ENCODE measurements at regions not wholly inside any gene's neighbourhood (a gene's known extent, or its start where the extent isn't known, plus 50 kb on each side); places are given as distances from the start of the nearest gene placed in this dataset.

DNA sequence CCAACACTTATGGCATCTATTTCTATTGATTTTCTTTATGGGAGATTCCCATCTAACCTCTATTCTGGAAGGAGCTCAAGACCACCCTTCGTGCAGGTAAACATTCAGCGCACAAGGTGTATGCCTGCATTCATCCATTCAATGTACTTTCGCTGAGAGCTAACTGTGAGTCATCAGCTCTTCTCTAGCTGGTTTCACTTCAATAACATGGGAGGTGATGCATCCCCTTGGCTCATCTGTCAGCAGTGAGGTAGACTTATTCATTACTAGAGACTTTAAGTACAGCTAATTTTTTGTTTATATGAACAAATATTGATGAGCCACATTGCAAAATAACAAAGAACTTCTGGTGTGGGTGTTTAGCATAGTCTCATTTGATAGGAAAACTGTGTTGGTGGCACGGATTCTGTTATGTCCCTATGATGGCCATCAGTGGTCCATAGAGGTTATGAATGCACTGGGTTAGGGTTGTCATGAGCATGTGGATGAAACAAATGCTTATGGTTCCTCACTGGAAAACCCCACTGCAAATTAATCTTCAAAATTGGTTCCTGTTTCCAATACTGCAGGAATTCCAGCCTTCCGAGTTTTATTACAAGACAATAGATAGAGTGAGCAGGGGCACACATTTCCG, 1151.0 kb downstream of the BCL11B start:
- Histone ChIP-seq H3K4me1 (no peaks in the 10 kb centered on the region), H3K4me3 (no peak overlapping the region), H3K36me3 (no peaks in the 10 kb centered on the region), H3K27me3 (no peaks in the 10 kb centered on the region), H3K9me3 (peaks cover 0 to 14% (median 0%) of the 10 kb centered on the region in 4 donors), H3K27ac (no peak overlapping the region)
- TF ChIP-seq, protein P1, sequence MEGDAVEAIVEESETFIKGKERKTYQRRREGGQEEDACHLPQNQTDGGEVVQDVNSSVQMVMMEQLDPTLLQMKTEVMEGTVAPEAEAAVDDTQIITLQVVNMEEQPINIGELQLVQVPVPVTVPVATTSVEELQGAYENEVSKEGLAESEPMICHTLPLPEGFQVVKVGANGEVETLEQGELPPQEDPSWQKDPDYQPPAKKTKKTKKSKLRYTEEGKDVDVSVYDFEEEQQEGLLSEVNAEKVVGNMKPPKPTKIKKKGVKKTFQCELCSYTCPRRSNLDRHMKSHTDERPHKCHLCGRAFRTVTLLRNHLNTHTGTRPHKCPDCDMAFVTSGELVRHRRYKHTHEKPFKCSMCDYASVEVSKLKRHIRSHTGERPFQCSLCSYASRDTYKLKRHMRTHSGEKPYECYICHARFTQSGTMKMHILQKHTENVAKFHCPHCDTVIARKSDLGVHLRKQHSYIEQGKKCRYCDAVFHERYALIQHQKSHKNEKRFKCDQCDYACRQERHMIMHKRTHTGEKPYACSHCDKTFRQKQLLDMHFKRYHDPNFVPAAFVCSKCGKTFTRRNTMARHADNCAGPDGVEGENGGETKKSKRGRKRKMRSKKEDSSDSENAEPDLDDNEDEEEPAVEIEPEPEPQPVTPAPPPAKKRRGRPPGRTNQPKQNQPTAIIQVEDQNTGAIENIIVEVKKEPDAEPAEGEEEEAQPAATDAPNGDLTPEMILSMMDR (IDR thresholded peaks at IDR 0.05): no peak
- TF ChIP-seq EP300 (IDR thresholded peaks at IDR 0.05) (no peak), POLR2A (IDR thresholded peaks at IDR 0.05) (no peak)
- 83 to 87% methylated on average over 6 of the region's 6 CpGs for WGBS, 2 donors
- DNase-seq (ENCODE audit: low spot score in 2 of 2): no peak

- WGBS, 2 donors: 81 to 84% methylated on average over 4 of the region's 4 CpGs
- H3K27me3 ChIP-seq: no peaks in the 10 kb centered on the region
- no peak for TF ChIP-seq EP300 (IDR thresholded peaks at IDR 0.05)
- TF ChIP-seq, protein P1 (IDR thresholded peaks at IDR 0.05): no peak
- TF ChIP-seq POLR2A (IDR thresholded peaks at IDR 0.05): no peak
- no peak for DNase-seq (ENCODE audit: low spot score in 2 of 2)
- H3K4me3 ChIP-seq: no peak overlapping the region
- no peak overlapping the region for H3K27ac ChIP-seq
- peaks cover 0 to 14% (median 0%) of the 10 kb centered on the region in 4 donors for H3K9me3 ChIP-seq
- H3K4me1 ChIP-seq: no peaks in the 10 kb centered on the region
- H3K36me3 ChIP-seq: no peaks in the 10 kb centered on the region
Measured at GRCh38 chr14:98122527-98122926, 1149.5 kb downstream of the BCL11B start.

- no peaks in the 10 kb centered on the region for H3K4me1 ChIP-seq
- WGBS, 2 donors: 43 to 48% methylated on average over 2 of the region's 2 CpGs
- H3K27me3 ChIP-seq: peaks cover 0 to under 1% of the 10 kb centered on the region in 2 donors
- TF ChIP-seq, protein P1 (IDR thresholded peaks at IDR 0.05): no peak
- no peak for TF ChIP-seq EP300 (IDR thresholded peaks at IDR 0.05)
- TF ChIP-seq POLR2A (IDR thresholded peaks at IDR 0.05): no peak
- no peak overlapping the region for H3K27ac ChIP-seq
- H3K4me3 ChIP-seq: no peak overlapping the region
- H3K36me3 ChIP-seq: no peaks in the 10 kb centered on the region
- H3K9me3 ChIP-seq: no peaks in the 10 kb centered on the region
- no peak for DNase-seq (ENCODE audit: low spot score in 2 of 2)
Measured at GRCh38 chr14:98130691-98131090, 1141.3 kb downstream of the BCL11B start.

- Histone ChIP-seq H3K9me3 (no peaks in the 10 kb centered on the region), H3K27me3 (peaks cover 0 to 8% of the 10 kb centered on the region in 2 donors), H3K27ac (no peak overlapping the region), H3K36me3 (no peaks in the 10 kb centered on the region), H3K4me3 (no peak overlapping the region), H3K4me1 (no peaks in the 10 kb centered on the region)
- TF ChIP-seq, protein P1 (IDR thresholded peaks at IDR 0.05): no peak
- no peak for TF ChIP-seq POLR2A (IDR thresholded peaks at IDR 0.05)
- no peak for DNase-seq (ENCODE audit: low spot score in 2 of 2)
- 63 to 87% methylated on average over 1 of the region's 1 CpG for WGBS, 2 donors
Measured at GRCh38 chr14:98131406-98131805, 1140.6 kb downstream of the BCL11B start.

GRCh38 chr14:98133806-98134205, 1138.2 kb downstream of the BCL11B start:
- 66 to 71% methylated on average over 4 of the region's 4 CpGs for WGBS, 2 donors
- Histone ChIP-seq H3K36me3 (no peaks in the 10 kb centered on the region), H3K27me3 (peaks cover 0 to 8% of the 10 kb centered on the region in 2 donors), H3K27ac (no peak overlapping the region), H3K4me3 (no peak overlapping the region), H3K4me1 (peaks cover 0 to 15% (median 0%) of the 10 kb centered on the region in 4 donors), H3K9me3 (no peaks in the 10 kb centered on the region)
- no peak for DNase-seq (ENCODE audit: low spot score in 2 of 2)
- no peak for TF ChIP-seq POLR2A (IDR thresholded peaks at IDR 0.05)
- TF ChIP-seq, protein P1 (IDR thresholded peaks at IDR 0.05): no peak
- TF ChIP-seq EP300 (IDR thresholded peaks at IDR 0.05): no peak
